Body of pancreas (tissue), 4 donors: ENCODE measurements at regions not wholly inside any gene's neighbourhood (a gene's known extent, or its start where the extent isn't known, plus 50 kb on each side); places are given as distances from the start of the nearest gene placed in this dataset.

Experiments used
- ATAC-seq: fragments of 150-250 bp; one replicate; pipeline ENCODE4 v1.9.1; 2016
- DNase-seq, 4 donors: peaks; one replicate each; pipeline ENCODE4 v3.0.0-alpha.2; 2019
- H3K27ac ChIP-seq, 4 donors: fragments of 200-600 bp; sonication (generic); 1 replicate in 3 of 4; 2 replicates in 1 of 4; pipeline versions ENCODE4 v1.5.1 to v1.6.1; 2016 to 2019; ENCODE audit warnings: mild to moderate bottlenecking in 1 of 4, mixed read lengths in 1 of 4, moderate library complexity in 1 of 4
- H3K27me3 ChIP-seq, 2 donors: fragments of 200-600 bp; sonication (generic); one replicate each; pipeline ENCODE4 v1.6.0; 2016; ENCODE audit warnings: mild to moderate bottlenecking in 1 of 2
- H3K36me3 ChIP-seq, 2 donors: fragments of 200-600 bp; sonication (generic); replicated peaks in 1 of 2; 2 replicates each; pipeline ENCODE4 v1.5.1; 2016; ENCODE audit warnings: low read depth in 2 of 2; ENCODE audit not compliant: insufficient read depth in 1 of 2
- H3K4me1 ChIP-seq: fragments of 200-600 bp; sonication (generic); one replicate; pipeline ENCODE4 v1.6.0; 2016
- H3K4me3 ChIP-seq, 2 donors: fragments of 200-600 bp; sonication (generic); 1 replicate in 1 of 2; 2 replicates in 1 of 2; pipeline ENCODE4 v1.5.1; 2016 to 2019
- H3K9me3 ChIP-seq, 3 donors: fragments of 200-600 bp; sonication (generic); 1 replicate in 2 of 3; 2 replicates in 1 of 3; pipeline ENCODE4 v1.5.1; 2016
- POLR2A ChIP-seq, 3 donors: fragments of 450-650 bp; IDR thresholded peaks; one replicate each; pipeline ENCODE4 v1.6.1; 2016; ENCODE audit warnings: antibody characterized with exemption in 3 of 3, mild to moderate bottlenecking in 2 of 3
- WGBS, 2 donors: methylation state at CpG; one replicate each; pipeline ENCODE4 v1.1.5; 2017; 5-methylcytosine and 5-hydroxymethylcytosine counted together
- intact Hi-C: fragments of 100-400 bp; cut with DNase I; formaldehyde crosslinking; loops from one replicate; pipeline ENCODE4 v1.15.1; 2023
- TF ChIP-seq, protein P1 (sequence below), 7 experiments: fragments of 450-650 bp in 4 of 7; fragments of 200-600 bp in 3 of 7; sonication (generic) in 3 of 7; IDR thresholded peaks; one replicate each; pipeline ENCODE4 v1.5.1; 2016 to 2019; ENCODE audit warnings: antibody characterized with exemption in 7 of 7

DNA sequence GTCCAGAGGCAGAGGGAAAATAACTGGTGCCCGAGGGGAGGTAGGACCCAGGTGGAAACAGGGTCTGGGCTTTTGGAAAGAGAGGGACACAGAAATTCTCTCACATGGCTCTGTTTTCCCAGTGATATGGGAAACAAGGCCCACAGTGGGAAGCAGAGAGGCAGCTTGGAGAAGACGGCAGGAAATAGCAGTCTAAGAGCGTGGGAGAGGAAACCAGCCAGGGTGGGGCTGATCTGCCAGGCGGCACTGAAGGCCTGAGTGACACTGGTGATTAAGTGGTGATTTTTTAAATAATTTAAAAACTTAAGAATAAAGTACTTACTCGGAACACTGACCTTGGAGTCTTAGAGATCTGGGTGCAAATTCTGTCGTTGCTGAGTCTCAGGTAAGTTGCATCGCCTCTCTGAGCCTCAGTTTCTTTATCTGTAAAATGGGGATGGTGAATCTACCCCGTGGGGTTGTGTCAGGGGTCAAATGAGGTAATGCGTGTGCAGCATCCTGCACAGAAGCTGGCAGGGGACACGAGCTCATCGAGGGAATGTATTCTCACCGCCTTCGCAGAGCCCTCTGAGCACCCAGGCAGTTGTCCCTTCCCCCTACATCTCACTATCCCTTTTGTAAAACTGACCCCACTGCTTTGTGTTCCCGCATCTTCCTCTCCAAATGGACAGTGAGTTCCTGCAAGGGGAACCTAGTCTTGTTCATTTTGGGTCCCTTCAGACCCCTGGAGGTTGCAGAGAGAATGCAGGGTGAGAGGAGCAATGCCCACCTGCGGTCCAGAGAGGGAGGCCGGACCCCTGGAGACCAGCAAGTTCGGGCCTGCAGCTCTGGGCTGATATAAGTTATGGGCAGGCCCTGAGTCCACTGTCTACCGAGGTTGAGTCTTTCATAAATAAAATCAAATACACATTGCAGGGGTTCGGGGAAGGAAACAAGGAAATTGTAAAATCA lies 228.6 kb upstream of the PMEPA1 start:
- no peak overlapping the region for H3K27ac ChIP-seq
- ATAC-seq, result no peak
- H3K4me1 ChIP-seq, result peaks cover 11% of the 10 kb centered on the region
- H3K36me3 ChIP-seq, result no peaks in the 10 kb centered on the region
- TF ChIP-seq, protein P1, sequence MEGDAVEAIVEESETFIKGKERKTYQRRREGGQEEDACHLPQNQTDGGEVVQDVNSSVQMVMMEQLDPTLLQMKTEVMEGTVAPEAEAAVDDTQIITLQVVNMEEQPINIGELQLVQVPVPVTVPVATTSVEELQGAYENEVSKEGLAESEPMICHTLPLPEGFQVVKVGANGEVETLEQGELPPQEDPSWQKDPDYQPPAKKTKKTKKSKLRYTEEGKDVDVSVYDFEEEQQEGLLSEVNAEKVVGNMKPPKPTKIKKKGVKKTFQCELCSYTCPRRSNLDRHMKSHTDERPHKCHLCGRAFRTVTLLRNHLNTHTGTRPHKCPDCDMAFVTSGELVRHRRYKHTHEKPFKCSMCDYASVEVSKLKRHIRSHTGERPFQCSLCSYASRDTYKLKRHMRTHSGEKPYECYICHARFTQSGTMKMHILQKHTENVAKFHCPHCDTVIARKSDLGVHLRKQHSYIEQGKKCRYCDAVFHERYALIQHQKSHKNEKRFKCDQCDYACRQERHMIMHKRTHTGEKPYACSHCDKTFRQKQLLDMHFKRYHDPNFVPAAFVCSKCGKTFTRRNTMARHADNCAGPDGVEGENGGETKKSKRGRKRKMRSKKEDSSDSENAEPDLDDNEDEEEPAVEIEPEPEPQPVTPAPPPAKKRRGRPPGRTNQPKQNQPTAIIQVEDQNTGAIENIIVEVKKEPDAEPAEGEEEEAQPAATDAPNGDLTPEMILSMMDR (IDR thresholded peaks at IDR 0.05), result no peak
- no peak for TF ChIP-seq POLR2A (IDR thresholded peaks at IDR 0.05)
- H3K27me3 ChIP-seq, result no peaks in the 10 kb centered on the region
- DNase-seq, result no peak
- intact Hi-C loops, result no loop called here
- no peaks in the 10 kb centered on the region for H3K9me3 ChIP-seq
- WGBS, 2 donors, result 50% methylated on average over 18 to 19 of the region's 19 CpGs
- no peak overlapping the region for H3K4me3 ChIP-seq

DNA sequence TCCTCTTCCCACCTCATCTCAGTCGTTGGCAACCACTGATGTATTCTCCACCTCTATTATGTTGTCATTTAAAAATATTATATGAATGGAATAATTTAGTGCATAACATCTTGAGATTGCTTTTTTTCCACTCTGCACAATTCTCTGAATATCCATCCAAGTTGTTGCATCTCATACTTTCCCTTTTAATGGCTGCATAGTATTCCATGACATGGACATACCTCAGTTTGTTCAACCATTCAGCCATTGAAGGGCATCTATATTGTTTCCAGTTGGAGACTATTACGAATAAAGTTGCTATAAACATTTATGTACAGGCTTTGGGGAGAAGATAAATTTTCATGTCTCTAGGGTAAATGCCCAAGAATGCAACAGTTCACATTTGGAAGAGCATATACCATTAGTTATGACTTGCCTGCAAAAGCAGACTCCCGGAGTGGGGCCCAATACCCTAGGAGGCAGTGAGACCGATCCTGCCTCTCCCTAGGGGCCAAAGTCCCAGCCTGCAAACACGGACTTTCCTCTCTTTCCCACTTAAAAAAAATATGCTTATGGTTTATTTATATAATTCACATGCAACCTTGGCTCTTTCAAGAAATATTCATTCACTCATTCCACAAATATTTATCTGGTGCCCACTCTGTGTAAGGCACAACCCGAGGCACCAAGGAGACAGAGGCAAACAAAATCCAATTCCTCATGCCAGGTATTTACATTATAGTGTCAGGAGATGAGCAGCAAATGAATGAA lies 227.0 kb upstream of the PMEPA1 start:
- no peak for DNase-seq
- intact Hi-C loops, result no loop called here
- no peak for ATAC-seq
- TF ChIP-seq, protein P1 (IDR thresholded peaks at IDR 0.05), result no peak
- TF ChIP-seq POLR2A (IDR thresholded peaks at IDR 0.05), result no peak
- Histone ChIP-seq H3K4me3 (no peak overlapping the region), H3K4me1 (peaks cover 12% of the 10 kb centered on the region), H3K27ac (no peak overlapping the region), H3K36me3 (no peaks in the 10 kb centered on the region), H3K9me3 (no peaks in the 10 kb centered on the region), H3K27me3 (no peaks in the 10 kb centered on the region)
- 60 to 62% methylated on average over 6 of the region's 6 CpGs for WGBS, 2 donors

DNA sequence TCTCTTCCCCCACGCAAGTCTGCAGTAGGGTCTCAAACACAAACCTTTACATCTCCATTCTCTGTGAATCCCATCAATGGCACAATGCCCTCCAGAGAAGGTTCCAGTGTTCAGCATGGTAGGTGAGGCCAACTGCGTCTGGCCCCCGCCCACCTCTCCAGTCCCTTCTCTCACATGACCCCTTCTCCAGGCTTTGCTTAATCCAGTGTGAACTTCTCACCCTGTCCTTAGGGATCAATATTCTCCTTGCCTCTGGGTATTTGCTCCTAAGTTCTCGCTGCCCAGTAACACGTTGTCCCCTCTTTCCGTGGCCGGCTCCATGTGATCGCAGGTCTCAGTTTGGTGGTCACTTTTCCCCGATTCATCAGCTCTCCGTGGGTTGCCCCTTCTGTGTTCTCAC lies 225.1 kb upstream of the PMEPA1 start:
- Histone ChIP-seq H3K27me3 (no peaks in the 10 kb centered on the region), H3K36me3 (no peaks in the 10 kb centered on the region), H3K4me1 (peaks cover 12% of the 10 kb centered on the region), H3K4me3 (no peak overlapping the region), H3K9me3 (no peaks in the 10 kb centered on the region), H3K27ac (peak overlapping the region in 1 of 4 donors; percentile 55)
- WGBS, 2 donors, result 47 to 61% methylated on average over 10 of the region's 10 CpGs
- ATAC-seq, result no peak
- DNase-seq, result no peak
- no peak for TF ChIP-seq POLR2A (IDR thresholded peaks at IDR 0.05)
- TF ChIP-seq, protein P1 (IDR thresholded peaks at IDR 0.05), result no peak
- intact Hi-C loops, result no loop called here

DNA sequence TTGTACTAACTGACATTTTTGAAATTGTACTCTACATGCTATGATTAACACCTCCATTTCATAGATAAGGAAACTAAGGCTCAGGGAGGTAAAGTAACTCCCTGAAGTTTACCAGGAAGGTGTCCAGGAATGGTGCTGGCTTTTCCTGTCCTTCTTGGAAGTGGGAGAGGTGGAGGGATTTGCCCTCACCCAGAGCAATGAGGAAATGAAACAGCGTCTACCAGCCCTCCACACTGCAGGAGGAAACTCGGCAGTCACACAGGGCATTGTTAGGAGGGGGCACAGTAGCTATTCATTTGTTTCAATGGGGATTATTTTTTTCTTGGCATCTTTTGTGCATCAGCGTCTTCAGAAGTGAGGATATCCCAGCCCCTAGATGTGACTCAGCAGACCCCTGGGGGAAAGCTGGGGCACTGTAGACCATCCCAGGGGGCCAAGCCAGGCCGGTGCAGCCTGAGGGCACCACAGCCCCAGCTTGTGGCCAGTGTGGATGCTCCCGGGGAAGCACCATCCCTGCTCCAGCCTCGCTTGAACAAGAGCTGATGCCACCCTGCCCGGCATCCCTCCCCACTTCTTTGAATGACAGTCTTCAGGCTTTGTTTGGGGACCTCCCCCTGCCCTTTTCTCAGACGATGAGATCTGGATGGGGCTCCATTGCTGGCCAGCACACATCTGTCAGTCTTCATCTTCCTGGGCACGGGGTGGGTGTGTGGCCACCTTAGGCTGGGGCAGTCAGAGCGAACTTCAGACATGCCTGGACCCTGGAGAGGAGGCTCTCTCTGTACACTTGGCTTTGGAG lies 224.4 kb upstream of the PMEPA1 start:
- H3K4me3 ChIP-seq, result no peak overlapping the region
- peak overlapping the region in 3 of 4 donors; percentile 39 to 55 (median 41) for H3K27ac ChIP-seq
- DNase-seq, result peak in 1 of 4 donors; percentile 10
- no peaks in the 10 kb centered on the region for H3K36me3 ChIP-seq
- no peak for TF ChIP-seq POLR2A (IDR thresholded peaks at IDR 0.05)
- TF ChIP-seq, protein P1 (IDR thresholded peaks at IDR 0.05), result no peak
- H3K4me1 ChIP-seq, result peaks cover 12% of the 10 kb centered on the region
- intact Hi-C loops, result no loop called here
- WGBS, 2 donors, result 31 to 43% methylated on average over 6 to 9 of the region's 10 CpGs
- ATAC-seq, result peak; percentile 75
- H3K9me3 ChIP-seq, result no peaks in the 10 kb centered on the region
- no peaks in the 10 kb centered on the region for H3K27me3 ChIP-seq
